H1 (cell line): ENCODE measurements at regions not wholly inside any gene's neighbourhood (a gene's known extent, or its start where the extent isn't known, plus 50 kb on each side); places are given as distances from the start of the nearest gene placed in this dataset.

Source experiments
- BACH1 ChIP-seq: IDR thresholded peaks from 2 replicates; pipeline ENCODE4 v1.6.1; 2012; ENCODE audit warnings: low read length, improper control_type of control experiment
- BRCA1 ChIP-seq: IDR thresholded peaks from 2 replicates; pipeline ENCODE4 v1.6.1; 2012; ENCODE audit warnings: low read depth, low read length, improper control_type of control experiment
- CREB1 ChIP-seq: IDR thresholded peaks from 2 replicates; pipeline ENCODE4 v1.6.1; 2012; ENCODE audit warnings: inconsistent platforms
- EP300 ChIP-seq, 2 experiments: IDR thresholded peaks; 1 replicate in 1 of 2; 2 replicates in 1 of 2; pipeline ENCODE4 v1.6.1; 2011 to 2012; ENCODE audit warnings: low read depth in 2 of 2, low read length in 2 of 2, mild to moderate bottlenecking in 2 of 2, borderline replicate concordance in 1 of 2, inconsistent platforms in 1 of 2, moderate library complexity in 1 of 2
- POLR2A ChIP-seq, 2 experiments: IDR thresholded peaks; 1 replicate in 1 of 2; 2 replicates in 1 of 2; pipeline ENCODE4 v1.6.1; 2011; ENCODE audit warnings: low read depth in 2 of 2, low read length in 2 of 2, mild to moderate bottlenecking in 2 of 2; ENCODE audit errors: control extremely low read depth in 1 of 2
- POLR2AphosphoS5 ChIP-seq: IDR thresholded peaks from 2 replicates; pipeline ENCODE4 v1.6.1; 2011; ENCODE audit warnings: low read depth, low read length
- RBBP5 ChIP-seq: IDR thresholded peaks from 2 replicates; pipeline ENCODE4 v1.7.1; 2012; ENCODE audit warnings: low read depth, mild to moderate bottlenecking, inconsistent platforms, low read length, moderate library complexity, borderline replicate concordance
- TAF1 ChIP-seq: IDR thresholded peaks from 2 replicates; pipeline ENCODE4 v1.6.1; 2011; ENCODE audit warnings: mild to moderate bottlenecking, low read depth, low read length
- TCF12 ChIP-seq: IDR thresholded peaks from 2 replicates; pipeline ENCODE4 v1.6.1; 2011; ENCODE audit warnings: low read depth, mild to moderate bottlenecking, low read length
- YY1 ChIP-seq: IDR thresholded peaks from 2 replicates; pipeline ENCODE4 v1.6.1; 2011; ENCODE audit warnings: low read depth, mild to moderate bottlenecking, low read length
- TF ChIP-seq, protein P1 (sequence below), 3 experiments: IDR thresholded peaks; 1 replicate in 2 of 3; 2 replicates in 1 of 3; pipeline versions ENCODE4 v1.5.1 to v1.6.1; 2011; ENCODE audit warnings: low read length in 3 of 3, mild to moderate bottlenecking in 3 of 3, inconsistent platforms in 2 of 3, low read depth in 1 of 3, moderate library complexity in 1 of 3; ENCODE audit not compliant: insufficient read depth in 1 of 3; ENCODE audit errors: control extremely low read depth in 1 of 3
- TF ChIP-seq, protein P2 (sequence below): IDR thresholded peaks from 2 replicates; pipeline ENCODE4 v1.6.1; 2012; ENCODE audit warnings: low read length, inconsistent platforms

DNA sequence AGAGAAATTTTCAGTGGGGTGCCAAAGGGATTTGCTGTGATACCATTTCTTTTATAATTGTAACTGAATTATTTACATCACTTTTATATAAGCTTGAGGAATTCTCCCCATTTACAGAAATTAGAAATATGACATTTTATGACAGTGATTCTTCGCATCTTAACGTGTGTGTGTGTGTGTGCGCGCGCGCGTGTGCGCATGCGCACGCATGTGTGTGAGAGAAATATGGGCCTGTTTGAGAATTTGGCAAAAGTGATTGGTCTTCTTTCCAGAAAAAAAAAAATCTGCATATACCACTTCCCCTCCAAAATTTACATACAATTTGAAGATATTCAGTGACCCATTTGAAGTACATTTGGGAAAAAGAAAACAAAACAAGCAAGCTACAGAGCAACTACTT lies 190.7 kb upstream of the PDE4D start:
- TF ChIP-seq POLR2A (IDR thresholded peaks at IDR 0.05; ENCODE audit: control extremely low read depth in 1 of 2, low read depth in 2 of 2, low read length in 2 of 2) (no peak), TAF1 (no peak), BRCA1 (no peak), POLR2AphosphoS5 (no peak), CREB1 (no peak), EP300 (IDR thresholded peaks at IDR 0.05; ENCODE audit: borderline replicate concordance in 1 of 2, low read depth in 2 of 2, low read length in 2 of 2) (no peak), YY1 (no peak), RBBP5 (no peak), TCF12 (no peak), BACH1 (no peak)
- TF ChIP-seq, protein P1, sequence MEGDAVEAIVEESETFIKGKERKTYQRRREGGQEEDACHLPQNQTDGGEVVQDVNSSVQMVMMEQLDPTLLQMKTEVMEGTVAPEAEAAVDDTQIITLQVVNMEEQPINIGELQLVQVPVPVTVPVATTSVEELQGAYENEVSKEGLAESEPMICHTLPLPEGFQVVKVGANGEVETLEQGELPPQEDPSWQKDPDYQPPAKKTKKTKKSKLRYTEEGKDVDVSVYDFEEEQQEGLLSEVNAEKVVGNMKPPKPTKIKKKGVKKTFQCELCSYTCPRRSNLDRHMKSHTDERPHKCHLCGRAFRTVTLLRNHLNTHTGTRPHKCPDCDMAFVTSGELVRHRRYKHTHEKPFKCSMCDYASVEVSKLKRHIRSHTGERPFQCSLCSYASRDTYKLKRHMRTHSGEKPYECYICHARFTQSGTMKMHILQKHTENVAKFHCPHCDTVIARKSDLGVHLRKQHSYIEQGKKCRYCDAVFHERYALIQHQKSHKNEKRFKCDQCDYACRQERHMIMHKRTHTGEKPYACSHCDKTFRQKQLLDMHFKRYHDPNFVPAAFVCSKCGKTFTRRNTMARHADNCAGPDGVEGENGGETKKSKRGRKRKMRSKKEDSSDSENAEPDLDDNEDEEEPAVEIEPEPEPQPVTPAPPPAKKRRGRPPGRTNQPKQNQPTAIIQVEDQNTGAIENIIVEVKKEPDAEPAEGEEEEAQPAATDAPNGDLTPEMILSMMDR (IDR thresholded peaks at IDR 0.05; ENCODE audit: control extremely low read depth in 1 of 3, insufficient read depth in 1 of 3, low read depth in 1 of 3, low read length in 3 of 3) = no peak
- TF ChIP-seq, protein P2, sequence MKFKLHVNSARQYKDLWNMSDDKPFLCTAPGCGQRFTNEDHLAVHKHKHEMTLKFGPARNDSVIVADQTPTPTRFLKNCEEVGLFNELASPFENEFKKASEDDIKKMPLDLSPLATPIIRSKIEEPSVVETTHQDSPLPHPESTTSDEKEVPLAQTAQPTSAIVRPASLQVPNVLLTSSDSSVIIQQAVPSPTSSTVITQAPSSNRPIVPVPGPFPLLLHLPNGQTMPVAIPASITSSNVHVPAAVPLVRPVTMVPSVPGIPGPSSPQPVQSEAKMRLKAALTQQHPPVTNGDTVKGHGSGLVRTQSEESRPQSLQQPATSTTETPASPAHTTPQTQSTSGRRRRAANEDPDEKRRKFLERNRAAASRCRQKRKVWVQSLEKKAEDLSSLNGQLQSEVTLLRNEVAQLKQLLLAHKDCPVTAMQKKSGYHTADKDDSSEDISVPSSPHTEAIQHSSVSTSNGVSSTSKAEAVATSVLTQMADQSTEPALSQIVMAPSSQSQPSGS = no peak
